ENCODE measurements at regions not wholly inside any gene's neighbourhood (a gene's known extent, or its start where the extent isn't known, plus 50 kb on each side); places are given as distances from the start of the nearest gene placed in this dataset.

DNA sequence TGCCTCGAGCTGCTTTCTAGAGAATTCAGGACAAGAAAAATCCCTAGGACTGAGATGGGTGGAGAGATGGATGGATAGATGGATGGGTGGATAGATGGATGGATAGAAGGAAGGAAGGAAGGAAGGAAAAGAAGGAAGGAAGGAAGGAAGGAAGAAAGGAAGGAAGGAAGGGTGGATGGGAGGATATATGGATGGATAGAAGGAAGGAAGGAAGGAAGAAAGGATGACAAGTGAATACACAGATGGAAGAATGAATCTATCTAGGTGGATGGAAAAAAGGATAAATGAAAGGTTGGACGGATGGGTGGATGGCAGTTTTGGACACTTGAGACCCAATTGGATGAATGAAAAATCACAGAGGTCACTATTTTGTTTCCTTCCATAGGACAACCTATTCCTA lies 120.4 kb upstream of the KAZN start:
- intact Hi-C loops (cut with DNase I; ENCODE audit: low total_unique reads), result no loop called here
- Histone ChIP-seq H3K36me3 (no peaks in the 10 kb centered on the region), H3K9me3 (no peaks in the 10 kb centered on the region), H3K27me3 (no peaks in the 10 kb centered on the region), H3K4me1 (no peaks in the 10 kb centered on the region), H3K27ac (no peak overlapping the region), H3K4me3 (no peak overlapping the region)
- 77 to 95% methylated on average over 2 of the region's 2 CpGs for WGBS, 2 donors (ENCODE audit: low coverage in 1 of 2)
- in situ Hi-C loops (cut with MboI; ENCODE audit: low pct_ligation_motif_present in 1 of 4, low pct_unique_long_range_greater_than_20kb in 1 of 4, low sequenced_read_pairs in 3 of 4), result no loop called here
- no peak for TF ChIP-seq CTCF (IDR thresholded peaks at IDR 0.05)
- no peak for TF ChIP-seq EP300 (IDR thresholded peaks at IDR 0.05; ENCODE audit: low read depth)
- TF ChIP-seq POLR2AphosphoS5 (IDR thresholded peaks at IDR 0.05), result no peak
- no peak for DNase-seq

- no peaks in the 10 kb centered on the region for H3K27me3 ChIP-seq
- no peak overlapping the region for H3K4me3 ChIP-seq
- no peak overlapping the region for H3K27ac ChIP-seq
- no peaks in the 10 kb centered on the region for H3K4me1 ChIP-seq
- H3K9me3 ChIP-seq, result no peaks in the 10 kb centered on the region
- WGBS, 2 donors (ENCODE audit: low coverage in 1 of 2), result 68 to 83% methylated on average over 2 to 4 of the region's 4 CpGs
- intact Hi-C loops (cut with DNase I; ENCODE audit: low total_unique reads) (no loop called here), in situ Hi-C loops (cut with MboI; ENCODE audit: low pct_ligation_motif_present in 1 of 4, low pct_unique_long_range_greater_than_20kb in 1 of 4, low sequenced_read_pairs in 3 of 4) (no loop called here)
- no peak for DNase-seq
- H3K36me3 ChIP-seq, result no peaks in the 10 kb centered on the region
- no peak for TF ChIP-seq CTCF (IDR thresholded peaks at IDR 0.05)
- TF ChIP-seq POLR2AphosphoS5 (IDR thresholded peaks at IDR 0.05), result no peak
- TF ChIP-seq EP300 (IDR thresholded peaks at IDR 0.05; ENCODE audit: low read depth), result no peak
- no peak for TF ChIP-seq POLR2A (IDR thresholded peaks at IDR 0.05)
Measured at GRCh38 chr1:14479865-14480264, 118.6 kb upstream of the KAZN start.

DNA sequence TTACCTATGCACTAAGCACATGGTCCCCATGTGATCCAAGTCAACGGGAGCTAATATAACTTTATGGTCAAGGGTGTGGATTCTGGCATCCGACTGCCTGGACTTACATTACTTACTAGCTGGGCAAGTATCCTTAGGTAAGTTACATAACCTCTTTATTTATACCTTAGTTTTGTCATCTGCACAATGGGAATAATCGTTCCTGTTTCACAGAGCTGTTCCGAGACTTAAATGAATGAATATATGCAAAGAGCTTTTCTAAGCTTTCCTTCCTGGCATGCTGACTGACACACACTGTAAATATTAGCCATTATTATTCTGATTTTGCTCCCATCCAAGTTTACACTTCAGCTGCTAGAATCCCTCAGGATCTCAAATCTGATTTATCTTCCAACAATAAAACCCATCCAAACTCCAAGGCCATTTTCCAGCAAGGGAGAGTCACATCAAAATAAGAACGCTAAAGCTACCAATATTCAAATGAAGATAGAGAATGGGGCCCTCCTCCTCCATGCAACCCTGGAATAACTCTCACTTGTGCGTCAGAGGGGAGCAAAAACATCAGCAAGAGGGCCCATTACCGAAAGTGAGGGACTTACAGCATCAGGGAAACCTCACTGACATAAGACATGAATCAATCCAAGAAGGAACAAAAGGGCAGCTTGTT lies 115.6 kb upstream of the KAZN start:
- no peak for DNase-seq
- TF ChIP-seq CTCF (IDR thresholded peaks at IDR 0.05) (no peak), EP300 (IDR thresholded peaks at IDR 0.05; ENCODE audit: low read depth) (no peak), POLR2AphosphoS5 (IDR thresholded peaks at IDR 0.05) (no peak), POLR2A (IDR thresholded peaks at IDR 0.05) (no peak)
- H3K27me3 ChIP-seq, result no peaks in the 10 kb centered on the region
- no peak overlapping the region for H3K4me3 ChIP-seq
- no peaks in the 10 kb centered on the region for H3K36me3 ChIP-seq
- WGBS, 2 donors (ENCODE audit: low coverage in 1 of 2), result 70 to 80% methylated on average over 3 to 7 of the region's 7 CpGs
- H3K9me3 ChIP-seq, result no peaks in the 10 kb centered on the region
- intact Hi-C loops (cut with DNase I; ENCODE audit: low total_unique reads) (no loop called here), in situ Hi-C loops (cut with MboI; ENCODE audit: low pct_ligation_motif_present in 1 of 4, low pct_unique_long_range_greater_than_20kb in 1 of 4, low sequenced_read_pairs in 3 of 4) (no loop called here)
- peaks cover 0 to 7% (median 0%) of the 10 kb centered on the region in 4 donors for H3K4me1 ChIP-seq
- H3K27ac ChIP-seq, result no peak overlapping the region

- H3K36me3 ChIP-seq, result no peaks in the 10 kb centered on the region
- WGBS, 2 donors (ENCODE audit: low coverage in 1 of 2), result 90 to 95% methylated on average over 5 of the region's 5 CpGs
- in situ Hi-C loops (cut with MboI; ENCODE audit: low pct_ligation_motif_present in 1 of 4, low pct_unique_long_range_greater_than_20kb in 1 of 4, low sequenced_read_pairs in 3 of 4) (no loop called here), intact Hi-C loops (cut with DNase I; ENCODE audit: low total_unique reads) (no loop called here)
- H3K27ac ChIP-seq, result no peak overlapping the region
- H3K27me3 ChIP-seq, result no peaks in the 10 kb centered on the region
- H3K9me3 ChIP-seq, result no peaks in the 10 kb centered on the region
- H3K4me3 ChIP-seq, result no peak overlapping the region
- TF ChIP-seq POLR2A (IDR thresholded peaks at IDR 0.05), result no peak
- TF ChIP-seq POLR2AphosphoS5 (IDR thresholded peaks at IDR 0.05), result no peak
- TF ChIP-seq CTCF (IDR thresholded peaks at IDR 0.05), result no peak
- no peak for TF ChIP-seq EP300 (IDR thresholded peaks at IDR 0.05; ENCODE audit: low read depth)
- DNase-seq, result no peak
- H3K4me1 ChIP-seq, result peaks cover 0 to 7% (median 0%) of the 10 kb centered on the region in 4 donors
Measured at GRCh38 chr1:14485285-14485684, 113.2 kb upstream of the KAZN start.
